Left lung (tissue), 4 donors: ENCODE measurements at regions not wholly inside any gene's neighbourhood (a gene's known extent, or its start where the extent isn't known, plus 50 kb on each side); places are given as distances from the start of the nearest gene placed in this dataset.

Experiments
- ATAC-seq: fragments of 200-7000 bp; cut with Tn5 transposase; one replicate; pipeline ENCODE4 v1.9.1; 2020; ENCODE audit warnings: moderate library complexity
- DNase-seq, 4 donors: peaks; one replicate each; pipeline ENCODE4 v3.0.0-alpha.2; 2013 to 2020
- H3K27ac ChIP-seq, 2 donors: fragments of 200-600 bp; sonication (generic) in 1 of 2; one replicate each; pipeline versions ENCODE4 v1.5.0 to v1.8.0; 2020 to 2021
- H3K27me3 ChIP-seq, 2 donors: fragments of 200-600 bp; sonication (generic) in 1 of 2; one replicate each; pipeline versions ENCODE4 v1.5.0 to v1.8.0; 2020 to 2021
- H3K36me3 ChIP-seq, 2 donors: fragments of 200-600 bp; sonication (generic) in 1 of 2; one replicate each; pipeline versions ENCODE4 v1.5.0 to v1.8.0; 2020 to 2021
- H3K4me1 ChIP-seq, 2 donors: fragments of 200-600 bp; one replicate each; pipeline ENCODE4 v1.8.0; 2021
- H3K4me3 ChIP-seq, 2 donors: fragments of 200-600 bp; sonication (generic) in 1 of 2; one replicate each; pipeline versions ENCODE4 v1.5.0 to v1.8.0; 2020 to 2021; ENCODE audit warnings: mild to moderate bottlenecking in 1 of 2
- H3K9me3 ChIP-seq, 2 donors: fragments of 200-600 bp; sonication (generic) in 1 of 2; one replicate each; pipeline versions ENCODE4 v1.5.0 to v1.8.0; 2020 to 2021
- CTCF ChIP-seq, 2 donors: fragments of 200-600 bp; sonication (generic) in 1 of 2; IDR thresholded peaks; one replicate each; pipeline versions ENCODE4 v1.5.0 to v1.8.0; 2021; ENCODE audit warnings: antibody characterized with exemption in 2 of 2
- intact Hi-C, 2 donors: fragments of 100-400 bp; cut with DNase I; formaldehyde crosslinking; loops; one replicate each; pipeline versions ENCODE4 v1.11.2 to v1.14.2; 2022
- donor health status: DM: no; HTN: yes; CAD: no.
- donor health status: DM: no; HTN: no; CAD: no.

GRCh38 chr3:70789878-70790277, 477.4 kb upstream of the MDFIC2 start:
- intact Hi-C loops = no loop called here
- H3K27me3 ChIP-seq = no peaks in the 10 kb centered on the region
- TF ChIP-seq CTCF (IDR thresholded peaks at IDR 0.05) = no peak
- H3K4me3 ChIP-seq = no peak overlapping the region
- no peak for DNase-seq
- no peaks in the 10 kb centered on the region for H3K4me1 ChIP-seq
- no peak overlapping the region for H3K27ac ChIP-seq
- no peak for ATAC-seq
- H3K9me3 ChIP-seq = peaks cover 0 to 3% of the 10 kb centered on the region in 2 donors
- H3K36me3 ChIP-seq = no peaks in the 10 kb centered on the region

- DNase-seq (no peak), ATAC-seq (no peak)
- no peaks in the 10 kb centered on the region for H3K36me3 ChIP-seq
- H3K9me3 ChIP-seq = no peaks in the 10 kb centered on the region
- H3K27ac ChIP-seq = no peak overlapping the region
- TF ChIP-seq CTCF (IDR thresholded peaks at IDR 0.05) = no peak
- no peaks in the 10 kb centered on the region for H3K27me3 ChIP-seq
- no peak overlapping the region for H3K4me3 ChIP-seq
- H3K4me1 ChIP-seq = no peaks in the 10 kb centered on the region
- intact Hi-C loops = no loop called here
Observed at GRCh38 chr3:70780790-70781189, 468.4 kb upstream of the MDFIC2 start.

GRCh38 chr3:70779296-70779695, 466.9 kb upstream of the MDFIC2 start:
- H3K9me3 ChIP-seq = no peaks in the 10 kb centered on the region
- no peak for TF ChIP-seq CTCF (IDR thresholded peaks at IDR 0.05)
- H3K27me3 ChIP-seq = no peaks in the 10 kb centered on the region
- no peaks in the 10 kb centered on the region for H3K36me3 ChIP-seq
- no peak overlapping the region for H3K4me3 ChIP-seq
- DNase-seq (no peak), ATAC-seq (no peak)
- intact Hi-C loops = no loop called here
- H3K27ac ChIP-seq = no peak overlapping the region
- H3K4me1 ChIP-seq = no peaks in the 10 kb centered on the region

GRCh38 chr3:70776081-70776480, 463.6 kb upstream of the MDFIC2 start:
- ATAC-seq = no peak

GRCh38 chr3:70775257-70775656, 462.8 kb upstream of the MDFIC2 start:
- Histone ChIP-seq H3K4me3 (no peak overlapping the region), H3K9me3 (no peaks in the 10 kb centered on the region), H3K27me3 (no peaks in the 10 kb centered on the region), H3K27ac (no peak overlapping the region), H3K36me3 (no peaks in the 10 kb centered on the region), H3K4me1 (no peaks in the 10 kb centered on the region)
- ATAC-seq = no peak
- no peak for TF ChIP-seq CTCF (IDR thresholded peaks at IDR 0.05)
- intact Hi-C loops = no loop called here
- no peak for DNase-seq

More at GRCh38 chr3:70776081-70776480, 463.6 kb upstream of the MDFIC2 start:
- no peak for TF ChIP-seq CTCF (IDR thresholded peaks at IDR 0.05)
- H3K4me3 ChIP-seq = no peak overlapping the region
- intact Hi-C loops = no loop called here
- H3K27me3 ChIP-seq = no peaks in the 10 kb centered on the region
- no peaks in the 10 kb centered on the region for H3K36me3 ChIP-seq
- H3K9me3 ChIP-seq = no peaks in the 10 kb centered on the region
- H3K4me1 ChIP-seq = no peaks in the 10 kb centered on the region
- no peak overlapping the region for H3K27ac ChIP-seq
- no peak for DNase-seq
